Neutrophil (primary cell): ENCODE measurements at regions not wholly inside any gene's neighbourhood (a gene's known extent, or its start where the extent isn't known, plus 50 kb on each side); places are given as distances from the start of the nearest gene placed in this dataset.
"Not testable (repeated sequence)": the region's sequence is repeated elsewhere in the genome, so short reads cannot be mapped to it uniquely, and the experiment has no call there.

Source experiments
- H3K27ac ChIP-seq: fragments of 200-600 bp; sonication (generic); 2 replicates; pipeline ENCODE4 v1.5.1; 2016; ENCODE audit warnings: mild to moderate bottlenecking, moderate library complexity
- H3K27me3 ChIP-seq: fragments of 200-600 bp; sonication (generic); 2 replicates; pipeline ENCODE4 v1.6.0; 2016; ENCODE audit warnings: mild to moderate bottlenecking
- H3K36me3 ChIP-seq: fragments of 200-600 bp; sonication (generic); 2 replicates; pipeline ENCODE4 v1.5.1; 2017
- H3K4me1 ChIP-seq, 2 experiments: fragments of 200-600 bp in 1 of 2; sonication (generic) in 1 of 2; 1 replicate in 1 of 2; 2 replicates in 1 of 2; pipeline versions ENCODE4 v1.5.1 to v1.6.1; 2013 to 2016; ENCODE audit warnings: low read depth in 1 of 2, low read length in 1 of 2, mild to moderate bottlenecking in 1 of 2, moderate library complexity in 1 of 2; ENCODE audit not compliant: control insufficient read depth in 1 of 2, insufficient read depth in 1 of 2
- H3K4me3 ChIP-seq, 2 experiments: fragments of 200-600 bp in 1 of 2; sonication (generic) in 1 of 2; 1 replicate in 1 of 2; 2 replicates in 1 of 2; pipeline ENCODE4 v1.5.1; 2013 to 2016; ENCODE audit warnings: low read depth in 1 of 2, low read length in 1 of 2, mild to moderate bottlenecking in 1 of 2, moderate library complexity in 1 of 2
- H3K9me3 ChIP-seq: fragments of 200-600 bp; sonication (generic); 2 replicates; pipeline ENCODE4 v1.5.1; 2016
- CTCF ChIP-seq: fragments of 200-600 bp; sonication (generic); IDR thresholded peaks from 2 replicates; pipeline ENCODE4 v1.5.1; 2016; ENCODE audit warnings: antibody characterized with exemption

GRCh38 chr20:47444584-47444983 is 57.1 kb upstream of the NCOA3 start:
- H3K4me1 ChIP-seq: no peaks in the 10 kb centered on the region
- H3K27me3 ChIP-seq: no peaks in the 10 kb centered on the region
- no peak overlapping the region for H3K27ac ChIP-seq
- H3K36me3 ChIP-seq: no peaks in the 10 kb centered on the region
- H3K9me3 ChIP-seq: no peaks in the 10 kb centered on the region
- TF ChIP-seq CTCF: no peak
- no peak overlapping the region for H3K4me3 ChIP-seq

- Histone ChIP-seq H3K9me3 (no peaks in the 10 kb centered on the region), H3K4me1 (no peaks in the 10 kb centered on the region), H3K27me3 (no peaks in the 10 kb centered on the region), H3K27ac (no peak overlapping the region), H3K4me3 (no peak overlapping the region), H3K36me3 (no peaks in the 10 kb centered on the region)
- no peak for TF ChIP-seq CTCF
These were observed 56.4 kb upstream of the NCOA3 start for GRCh38 chr20:47445291-47445690.

- not testable (repeated sequence) for H3K9me3 ChIP-seq, H3K4me3 ChIP-seq, H3K4me1 ChIP-seq, H3K27me3 ChIP-seq, H3K27ac ChIP-seq, H3K36me3 ChIP-seq
These were observed 54.1 kb upstream of the NCOA3 start for GRCh38 chr20:47447350-47448296.

- TF ChIP-seq CTCF: no peak
- H3K27ac ChIP-seq: no peak overlapping the region
These were observed 53.3 kb upstream of the NCOA3 start for GRCh38 chr20:47448429-47448828.

GRCh38 chr20:47451602-47451904 is 50.1 kb upstream of the NCOA3 start:
- Histone ChIP-seq H3K4me3 (no peak overlapping the region), H3K36me3 (no peaks in the 10 kb centered on the region), H3K4me1 (peaks cover 0 to 5% of the 10 kb centered on the region in 2 experiments), H3K27me3 (no peaks in the 10 kb centered on the region), H3K9me3 (no peaks in the 10 kb centered on the region), H3K27ac (no peak overlapping the region)
- no peak for TF ChIP-seq CTCF

More at GRCh38 chr20:47448429-47448828, 53.3 kb upstream of the NCOA3 start:
- H3K9me3 ChIP-seq: no peaks in the 10 kb centered on the region
- no peak overlapping the region for H3K4me3 ChIP-seq
- H3K36me3 ChIP-seq: no peaks in the 10 kb centered on the region
- H3K27me3 ChIP-seq: no peaks in the 10 kb centered on the region
- no peaks in the 10 kb centered on the region for H3K4me1 ChIP-seq
